MCF 10A (cell line): ENCODE measurements at regions not wholly inside any gene's neighbourhood (a gene's known extent, or its start where the extent isn't known, plus 50 kb on each side); places are given as distances from the start of the nearest gene placed in this dataset.

Experiments used
- BruUV-seq: library from RNA; stranded (reverse); fragments of 400-500 nt; replicated peaks from 2 replicates; lab custom pipeline; 2021; lab: Mats Ljungman, UMichigan
- CTCF ChIA-PET: fragments of 300-600 bp; sonication (Branson Sonifier 250); formaldehyde crosslinking; extraction: SDS; loops from one replicate; lab custom pipeline; 2021; ENCODE audit warnings: antibody characterized with exemption, inconsistent platforms; lab: Yijun Ruan, JAX
- POLR2A ChIA-PET: fragments of 300-600, 350-650 bp; sonication (Branson Sonifier 250); formaldehyde crosslinking; extraction: SDS; loops from one replicate; lab custom pipeline; 2020; ENCODE audit warnings: antibody characterized with exemption, inconsistent platforms; lab: Yijun Ruan, JAX
- DNase-seq: peaks from one replicate; pipeline ENCODE4 v3.0.0-alpha.2; 2018; ENCODE audit not compliant: unreplicated experiment
- H3K27ac Mint-ChIP-seq: one replicate; pipeline ENCODE4 v1.8.0; 2022; ENCODE audit warnings: mild to moderate bottlenecking, low read depth, mixed read lengths; ENCODE audit not compliant: unreplicated experiment
- H3K27me3 Mint-ChIP-seq: one replicate; pipeline ENCODE4 v1.8.0; 2022; ENCODE audit warnings: mixed read lengths; ENCODE audit not compliant: insufficient read depth, unreplicated experiment
- H3K36me3 Mint-ChIP-seq: one replicate; pipeline ENCODE4 v1.8.0; 2022; ENCODE audit warnings: mild to moderate bottlenecking, moderate library complexity, mixed read lengths; ENCODE audit not compliant: insufficient read depth, unreplicated experiment
- H3K4me1 Mint-ChIP-seq: one replicate; pipeline ENCODE4 v1.8.0; 2022; ENCODE audit warnings: mixed read lengths; ENCODE audit not compliant: insufficient read depth, unreplicated experiment
- H3K4me3 Mint-ChIP-seq: one replicate; pipeline ENCODE4 v1.8.0; 2022; ENCODE audit warnings: mild to moderate bottlenecking, moderate library complexity, mixed read lengths; ENCODE audit not compliant: unreplicated experiment
- H3K9me3 Mint-ChIP-seq: one replicate; pipeline ENCODE4 v1.8.0; 2022; ENCODE audit warnings: mixed read lengths; ENCODE audit not compliant: unreplicated experiment
- intact Hi-C: fragments of 100-400 bp; cut with micrococcal nuclease; formaldehyde crosslinking; loops from 2 replicates; pipeline ENCODE4 v1.14.1; 2022
- TF ChIP-seq, protein P1 (sequence below): fragments of 200-600 bp; IDR thresholded peaks from one replicate; pipeline ENCODE4 v1.8.0; 2022; ENCODE audit warnings: antibody characterized with exemption, mild to moderate bottlenecking; ENCODE audit not compliant: unreplicated experiment

- Mint-ChIP-seq H3K9me3 (no peaks in the 10 kb centered on the region), H3K27me3 (no peaks in the 10 kb centered on the region), H3K4me1 (peaks cover 19% of the 10 kb centered on the region), H3K4me3 (no peak overlapping the region), H3K27ac (no peak overlapping the region), H3K36me3 (no peaks in the 10 kb centered on the region)
- no peak for DNase-seq
- BruUV-seq, result no TSS peak
- intact Hi-C loops, result loop anchor here (5.0 kb wide), 1 partner anchor 63 kb away; no protein-coding TSS in a partner anchor
- TF ChIP-seq, protein P1, sequence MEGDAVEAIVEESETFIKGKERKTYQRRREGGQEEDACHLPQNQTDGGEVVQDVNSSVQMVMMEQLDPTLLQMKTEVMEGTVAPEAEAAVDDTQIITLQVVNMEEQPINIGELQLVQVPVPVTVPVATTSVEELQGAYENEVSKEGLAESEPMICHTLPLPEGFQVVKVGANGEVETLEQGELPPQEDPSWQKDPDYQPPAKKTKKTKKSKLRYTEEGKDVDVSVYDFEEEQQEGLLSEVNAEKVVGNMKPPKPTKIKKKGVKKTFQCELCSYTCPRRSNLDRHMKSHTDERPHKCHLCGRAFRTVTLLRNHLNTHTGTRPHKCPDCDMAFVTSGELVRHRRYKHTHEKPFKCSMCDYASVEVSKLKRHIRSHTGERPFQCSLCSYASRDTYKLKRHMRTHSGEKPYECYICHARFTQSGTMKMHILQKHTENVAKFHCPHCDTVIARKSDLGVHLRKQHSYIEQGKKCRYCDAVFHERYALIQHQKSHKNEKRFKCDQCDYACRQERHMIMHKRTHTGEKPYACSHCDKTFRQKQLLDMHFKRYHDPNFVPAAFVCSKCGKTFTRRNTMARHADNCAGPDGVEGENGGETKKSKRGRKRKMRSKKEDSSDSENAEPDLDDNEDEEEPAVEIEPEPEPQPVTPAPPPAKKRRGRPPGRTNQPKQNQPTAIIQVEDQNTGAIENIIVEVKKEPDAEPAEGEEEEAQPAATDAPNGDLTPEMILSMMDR, result no peak
- CTCF ChIA-PET, result interaction anchor here (1.1 kb wide), 1 partner anchor 10 kb away, joined by 4 read pairs; no protein-coding TSS in a partner anchor
- POLR2A ChIA-PET, result interaction anchor here (1.3 to 1.5 kb wide), 2 partner anchors 38 to 91 kb away, joined by 3 to 4 read pairs; no protein-coding TSS in a partner anchor
These were observed 90.7 kb upstream of the PITX1 start for GRCh38 chr5:135124724-135125123.

DNA sequence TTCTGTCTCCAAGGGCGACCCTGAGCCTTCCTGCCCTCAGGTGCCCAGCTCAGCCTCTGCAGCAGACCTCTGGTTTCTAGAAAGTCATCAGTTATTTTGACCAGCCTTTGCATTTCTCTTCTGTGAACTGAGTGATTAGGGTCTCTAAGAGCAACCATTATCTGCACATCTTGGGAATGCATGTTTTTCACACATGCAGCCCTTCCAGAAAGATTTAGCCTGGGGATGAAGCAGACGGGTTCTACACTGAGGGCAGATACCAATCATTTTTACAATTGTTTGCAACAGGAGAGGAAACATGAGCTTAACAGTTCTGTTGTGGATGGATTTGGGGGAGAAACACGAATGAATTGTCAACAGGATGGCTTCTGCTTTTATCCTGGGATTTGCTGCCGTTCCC is 90.1 kb upstream of the PITX1 start:
- H3K27ac Mint-ChIP-seq, result no peak overlapping the region
- no peaks in the 10 kb centered on the region for H3K27me3 Mint-ChIP-seq
- intact Hi-C loops, result no loop called here
- TF ChIP-seq, protein P1, result no peak
- H3K4me1 Mint-ChIP-seq, result peaks cover 19% of the 10 kb centered on the region
- BruUV-seq, result no TSS peak
- no peak for DNase-seq
- ChIA-PET CTCF (interaction anchor here (0.6 to 1.0 kb wide), 3 partner anchors 14 to 281 kb away, joined by 3 read pairs; no protein-coding TSS in a partner anchor), POLR2A (interaction anchor here (1.3 to 1.5 kb wide), 2 partner anchors 38 to 91 kb away, joined by 3 to 4 read pairs; no protein-coding TSS in a partner anchor)
- no peaks in the 10 kb centered on the region for H3K9me3 Mint-ChIP-seq
- H3K36me3 Mint-ChIP-seq, result no peaks in the 10 kb centered on the region
- H3K4me3 Mint-ChIP-seq, result no peak overlapping the region

GRCh38 chr5:135122797-135123196 is 88.8 kb upstream of the PITX1 start:
- POLR2A ChIA-PET, result interaction anchor here (1.0 to 1.5 kb wide), 2 partner anchors 8 to 48 kb away, joined by 3 to 8 read pairs; no protein-coding TSS in a partner anchor
- DNase-seq, result no peak
- no peaks in the 10 kb centered on the region for H3K36me3 Mint-ChIP-seq
- H3K27me3 Mint-ChIP-seq, result no peaks in the 10 kb centered on the region
- H3K4me3 Mint-ChIP-seq, result no peak overlapping the region
- H3K9me3 Mint-ChIP-seq, result no peaks in the 10 kb centered on the region
- peaks cover 11% of the 10 kb centered on the region for H3K4me1 Mint-ChIP-seq
- intact Hi-C loops, result no loop called here
- TF ChIP-seq, protein P1, result no peak
- no TSS peak for BruUV-seq
- CTCF ChIA-PET, result interaction anchor here (1.2 to 1.4 kb wide), 3 partner anchors 13 to 53 kb away, joined by 3 to 5 read pairs (median 3); no protein-coding TSS in a partner anchor
- H3K27ac Mint-ChIP-seq, result no peak overlapping the region

- no TSS peak for BruUV-seq
- no peaks in the 10 kb centered on the region for H3K27me3 Mint-ChIP-seq
- no peak for DNase-seq
- peaks cover 5% of the 10 kb centered on the region for H3K4me1 Mint-ChIP-seq
- H3K27ac Mint-ChIP-seq, result no peak overlapping the region
- H3K36me3 Mint-ChIP-seq, result no peaks in the 10 kb centered on the region
- H3K9me3 Mint-ChIP-seq, result no peaks in the 10 kb centered on the region
- no peak overlapping the region for H3K4me3 Mint-ChIP-seq
- intact Hi-C loops, result no loop called here
- CTCF ChIA-PET, result interaction anchor here (0.5 to 0.6 kb wide), 2 partner anchors 47 to 328 kb away, joined by 3 to 4 read pairs; no protein-coding TSS in a partner anchor
- POLR2A ChIA-PET, result no interaction called here
- TF ChIP-seq, protein P1, result no peak
These were observed 86.9 kb upstream of the PITX1 start for GRCh38 chr5:135120951-135121350.
